ENCODE measurements at regions not wholly inside any gene's neighbourhood (a gene's known extent, or its start where the extent isn't known, plus 50 kb on each side); places are given as distances from the start of the nearest gene placed in this dataset.

GRCh38 chr7:121575194-121575765 lies 179.2 kb upstream of the FAM3C start:
- POLR2A ChIA-PET (ENCODE audit: unreplicated experiment): no interaction called here
- Histone ChIP-seq H3K9ac (ENCODE audit: low read depth, low read length) (no peak overlapping the region), H3K36me3 (ENCODE audit: control insufficient read depth, insufficient read depth, low read length) (no peaks in the 10 kb centered on the region), H3K9me1 (ENCODE audit: insufficient read depth, low read length) (peaks cover 2% of the 10 kb centered on the region; the same call in 1 of the 2 replicates), H2AK9ac (replicated peaks; ENCODE audit: low read depth, low read length, poor library complexity) (no peak overlapping the region), H3K4me2 (ENCODE audit: low read depth, low read length) (no peak overlapping the region), H2BK120ac (ENCODE audit: low read depth, low read length) (no peak overlapping the region), H3K56ac (ENCODE audit: extremely low read depth, insufficient read depth, low read length) (no peak overlapping the region), H3K4ac (ENCODE audit: low read depth, low read length) (no peak overlapping the region), H3K79me1 (ENCODE audit: low read depth in 1 of 2, low read length in 2 of 2) (no peaks in the 10 kb centered on the region), H3K14ac (replicated peaks; ENCODE audit: low read depth, low read length) (no peak overlapping the region), H3K27me3 (ENCODE audit: control insufficient read depth, insufficient read depth, low read length) (peaks cover 7% of the 10 kb centered on the region), H3K4me1 (ENCODE audit: control insufficient read depth, insufficient read depth, low read length) (peaks cover 2% of the 10 kb centered on the region; the same call in 1 of the 2 replicates), H2AFZ (replicated peaks; ENCODE audit: low read length, poor library complexity) (no peak overlapping the region), H2AK5ac (ENCODE audit: low read depth, low read length) (no peak overlapping the region), H3K9me3 (ENCODE audit: control insufficient read depth, insufficient read depth, low read length) (no peaks in the 10 kb centered on the region), H4K5ac (ENCODE audit: low read depth, low read length) (no peak overlapping the region), H4K91ac (ENCODE audit: insufficient read depth, low read depth, low read length) (no peak overlapping the region), H4K8ac (ENCODE audit: low read depth in 2 of 2, low read length in 2 of 2) (no peak overlapping the region), H3K27ac (ENCODE audit: insufficient read depth, low read length) (no peak overlapping the region), H2BK15ac (ENCODE audit: low read depth, low read length) (no peak overlapping the region), H3K23ac (ENCODE audit: low read depth, low read length) (no peak overlapping the region), H2BK5ac (ENCODE audit: low read depth, low read length, poor library complexity, severe bottlenecking) (no peak overlapping the region), H3K18ac (ENCODE audit: low read depth, low read length) (no peak overlapping the region), H4K20me1 (ENCODE audit: insufficient read depth, low read length) (no peaks in the 10 kb centered on the region), H2BK20ac (ENCODE audit: low read depth, low read length) (no peak overlapping the region), H3K4me3 (ENCODE audit: insufficient read depth, low read depth, low read length) (no peak overlapping the region)
- WGBS, 2 experiments (ENCODE audit: extremely low coverage in 2 of 2, insufficient read length in 1 of 2): no CpG with 5 or more reads among the region's 1 CpG
- no TSS peak for BruUV-seq (replicated peaks)
- TF ChIP-seq FOS (IDR thresholded peaks at IDR 0.05; ENCODE audit: low read depth, low read length) (no peak), MAZ (IDR thresholded peaks at IDR 0.05; ENCODE audit: borderline replicate concordance, low read depth, low read length) (no peak), POLR2A (IDR thresholded peaks at IDR 0.05; ENCODE audit: low read depth, low read length) (no peak), CHD1 (IDR thresholded peaks at IDR 0.05; ENCODE audit: low read depth, low read length) (no peak), SMC3 (IDR thresholded peaks at IDR 0.05; ENCODE audit: low read depth, low read length) (no peak), MAFK (IDR thresholded peaks at IDR 0.05; ENCODE audit: low read depth, low read length) (no peak), NFE2L2 (IDR thresholded peaks at IDR 0.05; ENCODE audit: low read depth, low read length) (no peak), MXI1 (IDR thresholded peaks at IDR 0.05; ENCODE audit: borderline replicate concordance, low read depth, low read length) (no peak), RFX5 (IDR thresholded peaks at IDR 0.05; ENCODE audit: low read depth, low read length) (no peak), RCOR1 (IDR thresholded peaks at IDR 0.05; ENCODE audit: insufficient replicate concordance, low read length) (no peak), RAD21 (IDR thresholded peaks at IDR 0.05; ENCODE audit: low read length) (no peak), BHLHE40 (IDR thresholded peaks at IDR 0.05; ENCODE audit: low read depth, low read length) (no peak), CEBPB (IDR thresholded peaks at IDR 0.05; ENCODE audit: low read depth, low read length) (no peak)
- TF ChIP-seq, protein P1, sequence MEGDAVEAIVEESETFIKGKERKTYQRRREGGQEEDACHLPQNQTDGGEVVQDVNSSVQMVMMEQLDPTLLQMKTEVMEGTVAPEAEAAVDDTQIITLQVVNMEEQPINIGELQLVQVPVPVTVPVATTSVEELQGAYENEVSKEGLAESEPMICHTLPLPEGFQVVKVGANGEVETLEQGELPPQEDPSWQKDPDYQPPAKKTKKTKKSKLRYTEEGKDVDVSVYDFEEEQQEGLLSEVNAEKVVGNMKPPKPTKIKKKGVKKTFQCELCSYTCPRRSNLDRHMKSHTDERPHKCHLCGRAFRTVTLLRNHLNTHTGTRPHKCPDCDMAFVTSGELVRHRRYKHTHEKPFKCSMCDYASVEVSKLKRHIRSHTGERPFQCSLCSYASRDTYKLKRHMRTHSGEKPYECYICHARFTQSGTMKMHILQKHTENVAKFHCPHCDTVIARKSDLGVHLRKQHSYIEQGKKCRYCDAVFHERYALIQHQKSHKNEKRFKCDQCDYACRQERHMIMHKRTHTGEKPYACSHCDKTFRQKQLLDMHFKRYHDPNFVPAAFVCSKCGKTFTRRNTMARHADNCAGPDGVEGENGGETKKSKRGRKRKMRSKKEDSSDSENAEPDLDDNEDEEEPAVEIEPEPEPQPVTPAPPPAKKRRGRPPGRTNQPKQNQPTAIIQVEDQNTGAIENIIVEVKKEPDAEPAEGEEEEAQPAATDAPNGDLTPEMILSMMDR (conservative IDR thresholded peaks at IDR 0.05; ENCODE audit: low read depth, low read length): no peak
- TF ChIP-seq, protein P2, sequence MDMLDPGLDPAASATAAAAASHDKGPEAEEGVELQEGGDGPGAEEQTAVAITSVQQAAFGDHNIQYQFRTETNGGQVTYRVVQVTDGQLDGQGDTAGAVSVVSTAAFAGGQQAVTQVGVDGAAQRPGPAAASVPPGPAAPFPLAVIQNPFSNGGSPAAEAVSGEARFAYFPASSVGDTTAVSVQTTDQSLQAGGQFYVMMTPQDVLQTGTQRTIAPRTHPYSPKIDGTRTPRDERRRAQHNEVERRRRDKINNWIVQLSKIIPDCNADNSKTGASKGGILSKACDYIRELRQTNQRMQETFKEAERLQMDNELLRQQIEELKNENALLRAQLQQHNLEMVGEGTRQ (IDR thresholded peaks at IDR 0.05; ENCODE audit: low read depth, low read length): no peak
- TF ChIP-seq, protein P3, sequence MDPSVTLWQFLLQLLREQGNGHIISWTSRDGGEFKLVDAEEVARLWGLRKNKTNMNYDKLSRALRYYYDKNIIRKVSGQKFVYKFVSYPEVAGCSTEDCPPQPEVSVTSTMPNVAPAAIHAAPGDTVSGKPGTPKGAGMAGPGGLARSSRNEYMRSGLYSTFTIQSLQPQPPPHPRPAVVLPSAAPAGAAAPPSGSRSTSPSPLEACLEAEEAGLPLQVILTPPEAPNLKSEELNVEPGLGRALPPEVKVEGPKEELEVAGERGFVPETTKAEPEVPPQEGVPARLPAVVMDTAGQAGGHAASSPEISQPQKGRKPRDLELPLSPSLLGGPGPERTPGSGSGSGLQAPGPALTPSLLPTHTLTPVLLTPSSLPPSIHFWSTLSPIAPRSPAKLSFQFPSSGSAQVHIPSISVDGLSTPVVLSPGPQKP (IDR thresholded peaks at IDR 0.05; ENCODE audit: borderline replicate concordance, low read depth, low read length): no peak
- intact Hi-C loops (cut with micrococcal nuclease): no loop called here
- dilution Hi-C loops (cut with HindIII; ENCODE audit: low sequenced_read_pairs, unreplicated experiment): no loop called here
- CTCF ChIA-PET: no interaction called here
- no peak for ATAC-seq (ENCODE audit: low read depth)
- DNase-seq: no peak
- in situ Hi-C loops (cut with MboI; ENCODE audit: low sequenced_read_pairs): no loop called here

All from IMR-90 (cell line).